Immature natural killer cell (primary cell): ENCODE measurements at regions not wholly inside any gene's neighbourhood (a gene's known extent, or its start where the extent isn't known, plus 50 kb on each side); places are given as distances from the start of the nearest gene placed in this dataset.

ENCODE experiments used
- DNase-seq, 3 donors: peaks; one replicate each; pipeline ENCODE4 v3.0.0; 2022; ENCODE audit warnings: mixed read lengths in 1 of 3
- H3K27ac Mint-ChIP-seq, 6 donors: one replicate each; pipeline ENCODE4 v1.8.0; 2020; ENCODE audit warnings: mixed read lengths in 6 of 6, mild to moderate bottlenecking in 5 of 6, inconsistent platforms in 4 of 6, moderate library complexity in 3 of 6
- H3K27me3 Mint-ChIP-seq, 3 donors: one replicate each; pipeline ENCODE4 v1.8.0; 2020 to 2021; ENCODE audit warnings: low read depth in 3 of 3, mild to moderate bottlenecking in 3 of 3, mixed read lengths in 3 of 3, moderate library complexity in 3 of 3, inconsistent platforms in 1 of 3
- H3K36me3 Mint-ChIP-seq, 3 donors: one replicate each; pipeline ENCODE4 v1.8.0; 2020; ENCODE audit warnings: mixed read lengths in 3 of 3, inconsistent platforms in 2 of 3, mild to moderate bottlenecking in 2 of 3
- H3K4me1 Mint-ChIP-seq, 2 donors: one replicate each; pipeline ENCODE4 v1.8.0; 2020; ENCODE audit warnings: inconsistent platforms in 2 of 2, mild to moderate bottlenecking in 2 of 2, mixed read lengths in 2 of 2, moderate library complexity in 1 of 2
- H3K4me3 Mint-ChIP-seq, 5 donors: one replicate each; pipeline ENCODE4 v1.8.0; 2020; ENCODE audit warnings: mild to moderate bottlenecking in 5 of 5, mixed read lengths in 5 of 5, inconsistent platforms in 3 of 5, moderate library complexity in 3 of 5
- H3K9me3 Mint-ChIP-seq, 6 donors: one replicate each; pipeline ENCODE4 v1.8.0; 2020; ENCODE audit warnings: mild to moderate bottlenecking in 6 of 6, mixed read lengths in 6 of 6, inconsistent platforms in 4 of 6, moderate library complexity in 3 of 6

- no peak for DNase-seq
- Mint-ChIP-seq H3K4me1 (no peaks in the 10 kb centered on the region), H3K9me3 (peaks cover 0 to 2% (median 0%) of the 10 kb centered on the region in 6 donors), H3K4me3 (no peak overlapping the region), H3K27ac (no peak overlapping the region), H3K27me3 (peaks cover 0 to 3% (median 2%) of the 10 kb centered on the region in 3 donors), H3K36me3 (peaks cover 0 to 4% (median 0%) of the 10 kb centered on the region in 3 donors)
These were observed 458.0 kb downstream of the DMAC1 start for GRCh38 chr9:7341571-7341970.

GRCh38 chr9:7340451-7340850 lies 459.1 kb downstream of the DMAC1 start:
- H3K27ac Mint-ChIP-seq, result no peak overlapping the region
- H3K27me3 Mint-ChIP-seq, result peaks cover 0 to 3% (median 2%) of the 10 kb centered on the region in 3 donors
- DNase-seq, result no peak
- H3K4me3 Mint-ChIP-seq, result no peak overlapping the region
- no peaks in the 10 kb centered on the region for H3K4me1 Mint-ChIP-seq
- H3K36me3 Mint-ChIP-seq, result peaks cover 0 to 4% (median 0%) of the 10 kb centered on the region in 3 donors
- peaks cover 0 to 2% (median 0%) of the 10 kb centered on the region in 6 donors for H3K9me3 Mint-ChIP-seq

- Mint-ChIP-seq H3K36me3 (no peaks in the 10 kb centered on the region), H3K4me3 (no peak overlapping the region), H3K27ac (no peak overlapping the region), H3K4me1 (no peaks in the 10 kb centered on the region), H3K9me3 (no peaks in the 10 kb centered on the region), H3K27me3 (peaks cover 0 to 5% (median 3%) of the 10 kb centered on the region in 3 donors)
- no peak for DNase-seq
These were observed 460.8 kb downstream of the DMAC1 start for GRCh38 chr9:7338586-7339281.

GRCh38 chr9:7336356-7337065 lies 463.1 kb downstream of the DMAC1 start:
- DNase-seq, result no peak
- no peaks in the 10 kb centered on the region for H3K4me1 Mint-ChIP-seq
- H3K9me3 Mint-ChIP-seq, result no peaks in the 10 kb centered on the region
- H3K4me3 Mint-ChIP-seq, result no peak overlapping the region
- H3K27ac Mint-ChIP-seq, result no peak overlapping the region
- no peaks in the 10 kb centered on the region for H3K36me3 Mint-ChIP-seq
- H3K27me3 Mint-ChIP-seq, result peaks cover 0 to 3% (median 3%) of the 10 kb centered on the region in 3 donors

- Mint-ChIP-seq H3K36me3 (peaks cover 0 to 1% (median 0%) of the 10 kb centered on the region in 3 donors), H3K9me3 (no peaks in the 10 kb centered on the region), H3K4me1 (no peaks in the 10 kb centered on the region), H3K4me3 (no peak overlapping the region), H3K27ac (no peak overlapping the region), H3K27me3 (peaks cover 2 to 3% (median 3%) of the 10 kb centered on the region in 3 donors)
- DNase-seq, result no peak
These were observed 465.9 kb downstream of the DMAC1 start for GRCh38 chr9:7333719-7334118.

- Mint-ChIP-seq H3K27me3 (peaks cover 2 to 7% (median 3%) of the 10 kb centered on the region in 3 donors), H3K4me3 (no peak overlapping the region), H3K4me1 (no peaks in the 10 kb centered on the region), H3K36me3 (peaks cover 0 to 4% (median 0%) of the 10 kb centered on the region in 3 donors), H3K9me3 (no peaks in the 10 kb centered on the region), H3K27ac (no peak overlapping the region)
- no peak for DNase-seq
These were observed 466.8 kb downstream of the DMAC1 start for GRCh38 chr9:7332780-7333179.

- H3K4me1 Mint-ChIP-seq, result no peaks in the 10 kb centered on the region
- no peak overlapping the region for H3K4me3 Mint-ChIP-seq
- no peak for DNase-seq
- no peaks in the 10 kb centered on the region for H3K9me3 Mint-ChIP-seq
- peaks cover 0 to 4% (median 4%) of the 10 kb centered on the region in 3 donors for H3K36me3 Mint-ChIP-seq
- H3K27ac Mint-ChIP-seq, result no peak overlapping the region
- H3K27me3 Mint-ChIP-seq, result peaks cover 2 to 7% (median 5%) of the 10 kb centered on the region in 3 donors
These were observed 471.1 kb downstream of the DMAC1 start for GRCh38 chr9:7328453-7328852.

GRCh38 chr9:7325995-7326394 lies 473.6 kb downstream of the DMAC1 start:
- Mint-ChIP-seq H3K36me3 (peaks cover 0 to 4% (median 4%) of the 10 kb centered on the region in 3 donors), H3K9me3 (peaks cover 0 to 2% (median 0%) of the 10 kb centered on the region in 6 donors), H3K4me1 (no peaks in the 10 kb centered on the region), H3K27me3 (peaks cover 2 to 8% (median 3%) of the 10 kb centered on the region in 3 donors), H3K27ac (no peak overlapping the region), H3K4me3 (no peak overlapping the region)
- DNase-seq, result no peak

- Mint-ChIP-seq H3K27ac (no peak overlapping the region), H3K9me3 (peaks cover 0 to 3% (median 0%) of the 10 kb centered on the region in 6 donors), H3K4me1 (no peaks in the 10 kb centered on the region), H3K4me3 (no peak overlapping the region), H3K27me3 (peaks cover 3 to 8% (median 4%) of the 10 kb centered on the region in 3 donors), H3K36me3 (peaks cover 0 to 4% (median 4%) of the 10 kb centered on the region in 3 donors)
- no peak for DNase-seq
These were observed 475.4 kb downstream of the DMAC1 start for GRCh38 chr9:7324152-7324598.

- DNase-seq, result no peak
- Mint-ChIP-seq H3K27ac (no peak overlapping the region), H3K27me3 (peaks cover 0 to 9% (median 5%) of the 10 kb centered on the region in 3 donors), H3K36me3 (peaks cover 0 to 4% (median 0%) of the 10 kb centered on the region in 3 donors), H3K4me1 (no peaks in the 10 kb centered on the region), H3K4me3 (no peak overlapping the region), H3K9me3 (peaks cover 0 to 5% (median under 1%) of the 10 kb centered on the region in 6 donors)
These were observed 478.7 kb downstream of the DMAC1 start for GRCh38 chr9:7320841-7321240.

- Mint-ChIP-seq H3K4me1 (no peaks in the 10 kb centered on the region), H3K27me3 (peaks cover under 1 to 12% (median 5%) of the 10 kb centered on the region in 3 donors), H3K27ac (no peak overlapping the region), H3K4me3 (no peak overlapping the region), H3K36me3 (peaks cover 0 to 1% (median 0%) of the 10 kb centered on the region in 3 donors), H3K9me3 (peaks cover 3 to 11% (median 7%) of the 10 kb centered on the region in 6 donors)
- DNase-seq, result no peak
These were observed 479.4 kb downstream of the DMAC1 start for GRCh38 chr9:7320139-7320538.

GRCh38 chr9:7318920-7319319 lies 480.7 kb downstream of the DMAC1 start:
- Mint-ChIP-seq H3K36me3 (peaks cover 0 to under 1% (median under 1%) of the 10 kb centered on the region in 3 donors), H3K4me1 (no peaks in the 10 kb centered on the region), H3K9me3 (peaks cover 6 to 15% (median 12%) of the 10 kb centered on the region in 6 donors), H3K27ac (no peak overlapping the region), H3K27me3 (peaks cover 4 to 12% (median 5%) of the 10 kb centered on the region in 3 donors), H3K4me3 (no peak overlapping the region)
- no peak for DNase-seq

- no peak overlapping the region for H3K4me3 Mint-ChIP-seq
- peaks cover 5 to 12% (median 9%) of the 10 kb centered on the region in 3 donors for H3K36me3 Mint-ChIP-seq
- H3K4me1 Mint-ChIP-seq, result no peaks in the 10 kb centered on the region
- H3K27ac Mint-ChIP-seq, result no peak overlapping the region
- peaks cover 19 to 33% (median 26%) of the 10 kb centered on the region in 6 donors for H3K9me3 Mint-ChIP-seq
- no peak for DNase-seq
- H3K27me3 Mint-ChIP-seq, result peaks cover 4 to 17% (median 12%) of the 10 kb centered on the region in 3 donors
These were observed 482.6 kb downstream of the DMAC1 start for GRCh38 chr9:7316967-7317366.
